C4-2B (cell line): ENCODE measurements at regions not wholly inside any gene's neighbourhood (a gene's known extent, or its start where the extent isn't known, plus 50 kb on each side); places are given as distances from the start of the nearest gene placed in this dataset.

ENCODE experiments used
- CTCF ChIP-seq: fragments of 450-650 bp; conservative IDR thresholded peaks from 2 replicates; pipeline ENCODE4 v1.5.1; 2017; ENCODE audit warnings: mild to moderate bottlenecking
- ZFX ChIP-seq: fragments of 450-650 bp; IDR thresholded peaks from 2 replicates; pipeline ENCODE4 v1.6.1; 2017

- TF ChIP-seq CTCF (no peak), ZFX (no peak)
Measured at GRCh38 chr7:115240242-115240641, 318.3 kb downstream of the MDFIC start.
